HG03097 (cell line): ENCODE measurements at regions not wholly inside any gene's neighbourhood (a gene's known extent, or its start where the extent isn't known, plus 50 kb on each side); places are given as distances from the start of the nearest gene placed in this dataset.
"Not testable (repeated sequence)": the region's sequence is repeated elsewhere in the genome, so short reads cannot be mapped to it uniquely, and the experiment has no call there.

ENCODE experiments used
- ATAC-seq: cut with Tn5 transposase; IDR thresholded peaks from one replicate; pipeline ENCODE4 v1.9.1; 2021; ENCODE audit not compliant: unreplicated experiment, low FRiP score

DNA sequence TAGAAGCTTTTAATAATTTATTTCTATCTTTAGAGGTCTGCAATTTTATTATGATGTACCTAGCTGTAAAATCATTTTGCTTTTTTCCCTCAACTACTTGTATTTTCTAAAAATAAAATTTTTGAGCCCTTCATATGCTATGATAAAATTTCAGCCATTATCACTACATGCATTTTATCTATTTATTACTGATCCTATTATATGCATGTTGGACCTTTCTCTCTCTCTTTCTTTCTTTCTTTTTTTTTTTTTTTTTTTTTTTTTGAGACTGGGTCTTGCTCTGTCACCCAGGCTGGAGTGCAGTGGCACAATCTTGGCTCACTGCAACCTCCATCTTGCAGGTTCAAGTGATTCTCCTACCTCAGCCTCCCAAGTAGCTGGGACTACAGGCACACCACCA, 440.1 kb upstream of the RORB start:
- ATAC-seq: not testable (repeated sequence)

DNA sequence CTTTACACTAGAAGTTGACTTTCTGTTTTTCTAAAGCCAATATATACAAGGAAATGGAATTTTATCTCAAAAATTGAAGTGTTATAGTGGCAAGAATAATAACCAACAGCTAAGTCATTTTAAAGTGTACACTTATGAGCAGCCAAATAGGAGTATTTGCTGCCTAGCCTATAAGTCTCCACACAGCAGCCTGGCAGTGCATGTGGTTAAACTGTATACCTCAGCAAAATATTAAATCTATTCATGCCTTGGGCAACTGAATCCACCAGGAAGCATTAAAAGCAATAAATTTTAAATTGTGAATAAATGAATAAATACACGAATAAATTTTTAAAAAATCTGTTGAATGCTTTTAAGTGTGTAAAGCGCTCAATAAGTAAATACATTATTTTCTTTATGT, 432.4 kb upstream of the RORB start:
- ATAC-seq: no peak

DNA sequence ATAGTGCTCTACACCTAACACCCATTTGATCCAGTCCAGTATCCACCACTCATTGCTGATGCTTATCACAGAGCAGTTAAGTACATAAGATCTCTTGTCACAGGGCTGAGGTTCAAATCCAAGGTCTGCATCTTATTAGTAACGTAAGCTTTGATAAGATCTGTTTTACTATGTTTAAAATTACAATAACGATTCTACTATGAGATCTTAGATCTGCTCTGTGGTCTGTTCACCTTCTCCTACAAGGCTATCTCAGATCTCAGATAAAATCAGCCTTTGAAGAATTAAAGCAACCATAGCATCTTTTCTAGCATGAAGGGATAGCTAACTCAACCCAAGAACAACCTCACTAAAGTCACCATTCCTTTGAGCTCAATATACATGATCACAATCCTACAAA, 431.0 kb upstream of the RORB start:
- ATAC-seq: no peak

- no peak for ATAC-seq
Observed at GRCh38 chr9:74066605-74067004, 430.5 kb upstream of the RORB start.

DNA sequence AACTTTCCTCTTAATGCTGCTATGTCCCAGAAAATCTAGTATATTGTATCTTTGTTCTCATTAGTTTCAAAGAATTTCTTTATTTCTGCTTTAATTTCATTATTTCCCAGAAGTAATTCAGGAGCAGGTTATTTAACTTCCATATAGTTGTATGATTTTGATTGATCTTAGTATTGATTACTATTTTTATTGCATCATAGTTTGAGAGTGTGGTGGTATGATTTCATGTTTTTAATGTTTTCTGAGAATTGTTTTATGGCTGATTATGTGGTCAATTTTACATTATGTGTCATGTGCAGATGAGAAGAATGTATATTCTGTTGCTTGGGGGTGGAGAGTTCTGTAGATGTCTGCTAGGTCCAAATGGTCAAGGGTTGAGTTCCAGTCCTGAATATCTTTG, 425.6 kb upstream of the RORB start:
- ATAC-seq: no peak

DNA sequence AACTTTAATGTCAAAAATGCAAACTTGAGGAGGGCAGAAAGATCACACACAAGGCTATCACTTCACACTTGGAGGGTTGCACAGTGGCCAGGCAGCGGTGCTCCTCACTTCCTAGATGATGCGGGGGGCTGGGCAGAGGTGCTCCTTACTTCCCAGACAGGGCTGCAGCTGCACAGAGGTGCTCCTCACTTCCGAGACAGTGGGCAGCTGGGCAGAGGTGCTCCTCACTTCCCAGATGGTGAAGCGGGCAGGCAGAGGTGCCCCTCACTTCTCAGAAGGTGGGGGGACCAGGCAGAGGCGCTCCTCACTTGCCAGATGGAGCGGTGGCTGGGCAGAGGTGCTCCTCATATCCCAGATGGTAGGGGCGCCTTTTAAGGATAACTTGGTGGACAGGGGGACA, 423.2 kb upstream of the RORB start:
- no peak for ATAC-seq

- ATAC-seq: no peak
Observed at GRCh38 chr9:74078647-74079046, 418.5 kb upstream of the RORB start.

- not testable (repeated sequence) for ATAC-seq
Observed at GRCh38 chr9:74080652-74081051, 416.5 kb upstream of the RORB start.

DNA sequence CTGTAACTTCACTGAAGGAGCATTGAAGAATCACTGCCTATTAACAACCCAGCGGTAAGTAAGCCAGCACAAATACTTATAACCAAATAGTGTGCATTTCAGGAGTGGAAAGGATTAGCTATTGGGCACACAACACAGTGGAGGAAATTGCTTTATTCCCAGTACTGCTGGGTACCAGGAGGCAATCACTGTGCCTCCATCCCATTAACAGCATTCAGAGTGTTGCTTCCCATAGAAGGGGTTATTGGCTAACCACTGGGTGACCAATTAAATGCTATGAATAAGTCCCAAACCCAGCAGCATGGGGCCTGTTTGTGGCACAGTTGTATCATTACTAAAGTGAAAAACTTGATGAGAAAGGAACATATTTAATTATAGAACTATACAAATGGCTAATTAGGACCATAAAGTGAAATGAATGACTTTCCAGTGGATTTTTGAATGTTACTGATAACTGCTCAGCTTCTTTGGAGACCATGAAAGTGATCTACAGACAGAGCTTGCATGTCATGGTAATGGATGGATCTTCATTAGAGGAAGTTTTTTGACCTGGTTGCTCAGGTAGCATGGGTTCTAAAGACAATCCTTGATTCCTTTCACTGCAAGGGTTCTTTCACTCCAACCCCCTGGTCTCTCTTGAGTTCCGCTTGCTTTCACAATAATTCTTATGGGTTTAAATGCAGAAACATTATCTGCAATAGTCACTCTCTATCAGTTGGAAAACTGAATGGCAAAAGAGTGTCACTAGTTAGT, 413.3 kb upstream of the RORB start:
- ATAC-seq: no peak

DNA sequence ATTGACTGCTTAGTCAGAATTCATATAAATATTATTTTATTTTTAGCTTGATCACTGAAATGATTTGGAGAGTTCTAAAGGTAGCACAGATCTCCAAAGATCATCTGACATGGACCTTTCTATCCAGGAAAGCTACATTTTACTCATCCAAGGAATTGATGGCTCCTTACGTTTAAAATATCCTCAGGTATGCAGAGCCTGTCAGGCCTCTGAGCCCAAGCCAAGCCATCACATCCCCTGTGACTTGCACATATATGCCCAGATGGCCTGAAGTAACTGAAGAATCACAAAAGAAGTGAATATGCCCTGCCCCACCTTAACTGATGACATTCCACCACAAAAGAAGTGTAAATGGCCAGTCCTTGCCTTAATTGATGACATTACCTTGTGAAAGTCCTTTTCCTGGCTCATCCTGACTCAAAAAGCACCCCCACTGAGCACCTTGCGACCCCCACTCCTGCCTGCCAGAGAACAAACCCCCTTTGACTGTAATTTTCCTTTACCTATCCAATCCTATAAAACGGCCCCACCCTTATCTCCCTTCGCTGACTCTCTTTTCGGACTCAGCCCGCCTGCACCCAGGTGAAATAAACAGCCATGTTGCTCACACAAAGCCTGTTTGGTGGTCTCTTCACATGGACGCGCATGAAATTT, 411.6 kb upstream of the RORB start:
- not testable (repeated sequence) for ATAC-seq

DNA sequence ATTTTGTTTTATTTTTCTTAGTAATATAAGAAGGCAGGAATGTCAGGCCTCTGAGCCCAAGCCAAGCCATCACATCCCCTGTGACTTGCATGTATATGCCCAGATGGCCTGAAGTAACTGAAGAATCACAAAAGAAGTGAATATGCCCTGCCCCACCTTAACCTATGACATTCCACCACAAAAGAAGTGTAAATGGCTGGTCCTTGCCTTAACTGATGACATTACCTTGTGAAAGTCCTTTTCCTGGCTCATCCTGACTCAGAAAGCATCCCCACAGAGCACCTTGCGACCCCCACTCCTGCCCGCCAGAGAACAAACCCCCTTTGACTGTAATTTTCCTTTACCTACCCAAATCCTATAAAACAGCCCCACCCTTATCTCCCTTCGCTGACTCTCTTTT, 406.2 kb upstream of the RORB start:
- not testable (repeated sequence) for ATAC-seq

GRCh38 chr9:74092491-74092834, 404.7 kb upstream of the RORB start:
- ATAC-seq: no peak

- not testable (repeated sequence) for ATAC-seq
Observed at GRCh38 chr9:74094037-74094436, 403.1 kb upstream of the RORB start.

DNA sequence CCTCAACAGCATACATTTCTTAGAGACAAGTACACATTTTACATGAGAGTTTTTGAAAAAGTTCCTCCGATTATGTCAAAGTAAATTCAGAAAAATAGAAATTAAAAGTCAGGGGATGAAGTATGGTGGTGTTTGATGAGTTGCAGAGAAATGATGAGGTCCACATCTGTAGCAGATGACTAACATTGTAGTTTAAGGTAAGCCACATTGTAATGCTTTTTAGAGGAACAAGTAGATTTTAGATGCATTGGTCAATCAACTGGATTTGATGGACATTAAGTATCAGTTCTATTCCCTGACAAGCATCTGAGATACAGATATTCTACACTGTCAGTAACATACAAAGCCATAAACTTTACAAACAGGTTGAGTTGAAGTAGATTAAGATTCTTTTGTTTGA, 402.4 kb upstream of the RORB start:
- no peak for ATAC-seq

- no peak for ATAC-seq
Observed at GRCh38 chr9:74095925-74096324, 401.2 kb upstream of the RORB start.

GRCh38 chr9:74096420-74096819, 400.7 kb upstream of the RORB start:
- ATAC-seq: no peak

DNA sequence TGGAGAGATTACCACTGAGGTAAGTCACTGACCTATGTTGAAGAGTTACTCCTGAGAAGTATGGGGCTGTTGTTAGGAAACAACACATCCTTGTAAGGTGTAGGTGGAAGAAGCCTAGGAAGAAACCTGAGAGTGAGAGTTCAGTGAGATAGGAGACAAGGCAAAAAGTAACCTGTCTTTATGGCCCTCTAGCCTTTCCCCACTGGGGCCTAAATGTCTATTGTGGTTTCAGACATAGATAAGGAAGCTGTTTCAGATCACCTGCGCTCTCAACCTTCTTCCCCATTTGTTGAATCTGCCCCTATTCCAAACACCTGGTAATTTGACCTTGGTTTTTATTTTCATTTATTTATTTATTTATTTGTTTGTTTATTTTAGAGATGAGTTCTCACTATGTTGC, 397.1 kb upstream of the RORB start:
- ATAC-seq: no peak

DNA sequence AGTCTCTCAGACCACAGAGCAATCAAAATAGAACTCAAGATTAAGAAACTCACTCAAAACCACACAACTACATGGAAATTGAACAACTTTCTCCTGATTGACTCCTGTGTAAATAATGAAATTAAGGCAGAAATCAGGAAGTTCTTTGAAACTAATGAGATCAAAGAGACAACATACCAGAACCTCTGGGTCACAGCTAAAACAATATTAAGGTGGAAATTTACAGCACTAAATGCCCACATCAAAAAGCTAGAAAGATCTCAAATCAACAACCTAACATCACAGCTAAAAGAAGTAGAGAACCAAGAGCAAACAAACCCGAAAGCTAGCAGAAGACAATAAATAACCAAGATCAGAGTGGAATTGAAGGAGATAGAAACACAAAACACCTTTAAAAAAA, 395.0 kb upstream of the RORB start:
- not testable (repeated sequence) for ATAC-seq

GRCh38 chr9:74102702-74103101, 394.4 kb upstream of the RORB start:
- no peak for ATAC-seq

DNA sequence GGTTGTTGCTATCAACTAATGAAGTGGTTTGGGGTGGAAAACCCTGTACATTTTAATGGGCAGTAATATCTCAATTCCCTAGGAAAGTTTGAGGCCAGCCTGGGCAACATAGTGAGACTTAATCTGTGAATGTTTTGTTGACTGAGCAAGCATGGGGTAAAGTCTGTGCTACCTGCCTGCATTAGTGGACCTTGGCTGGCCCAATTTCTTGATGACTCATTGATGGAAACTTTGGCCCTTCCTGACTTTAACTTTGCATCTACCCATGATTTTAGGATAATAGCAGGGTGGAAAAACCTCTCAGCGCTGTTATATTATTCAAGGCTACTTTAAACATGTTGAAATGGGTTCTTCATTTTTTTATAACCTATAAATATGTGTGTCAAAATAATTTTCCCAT, 389.4 kb upstream of the RORB start:
- ATAC-seq: no peak

GRCh38 chr9:74115976-74116375, 381.2 kb upstream of the RORB start:
- ATAC-seq: no peak

DNA sequence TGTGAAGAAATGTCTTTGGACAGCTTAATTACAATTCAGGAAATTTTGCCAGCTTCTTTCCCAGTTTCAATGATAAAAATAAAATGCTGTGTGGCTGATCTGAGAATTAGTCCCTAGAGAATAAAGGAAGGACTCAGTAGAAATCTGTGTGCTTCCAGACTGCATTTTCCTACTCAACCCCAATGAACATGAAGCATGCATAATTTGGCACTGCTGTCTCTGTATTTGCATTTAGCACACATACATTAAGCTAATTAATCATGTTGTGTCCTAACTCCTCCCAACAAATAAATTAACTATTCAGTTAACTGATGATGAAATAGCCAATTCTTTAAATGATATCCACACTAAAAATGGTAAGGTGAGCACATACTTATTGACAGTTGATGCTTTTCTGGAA, 380.0 kb upstream of the RORB start:
- no peak for ATAC-seq
